AG10803 (cell line): ENCODE measurements at regions not wholly inside any gene's neighbourhood (a gene's known extent, or its start where the extent isn't known, plus 50 kb on each side); places are given as distances from the start of the nearest gene placed in this dataset.

Experiments used
- DNase-seq: peaks from one replicate; pipeline ENCODE4 v3.0.0; 2010; ENCODE audit warnings: low read depth
- H3K4me3 ChIP-seq: 2 replicates; pipeline ENCODE4 v1.5.1; 2011; ENCODE audit warnings: mild to moderate bottlenecking, low read length, control low read depth
- CTCF ChIP-seq: conservative IDR thresholded peaks from 2 replicates; pipeline ENCODE4 v1.5.1; 2011; ENCODE audit warnings: mild to moderate bottlenecking, low read length, control low read depth, inconsistent platforms

DNA sequence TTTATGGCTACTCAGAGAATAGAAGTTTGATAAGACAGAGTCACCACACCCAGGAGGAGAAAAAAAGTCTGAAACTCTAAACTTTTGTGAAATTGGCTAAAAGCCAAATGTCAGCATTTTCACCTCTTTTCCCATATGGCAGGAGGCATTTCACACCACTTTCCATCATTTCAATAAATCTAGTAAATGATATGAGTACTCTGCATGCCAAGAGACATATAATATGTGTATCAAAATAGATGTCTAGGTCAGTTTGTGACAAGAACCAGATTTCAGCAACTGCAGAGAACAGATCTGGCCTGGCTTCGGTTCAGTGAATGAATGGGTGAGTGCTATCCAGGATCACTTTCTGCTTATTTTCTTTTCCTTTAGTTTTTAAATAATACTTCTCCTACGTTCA is 470.8 kb downstream of the ENC1 start:
- DNase-seq: no peak
- H3K4me3 ChIP-seq: no peak overlapping the region
- TF ChIP-seq CTCF: no peak

GRCh38 chr5:74167930-74168315 is 472.6 kb downstream of the ENC1 start:
- no peak for DNase-seq
- TF ChIP-seq CTCF: no peak
- H3K4me3 ChIP-seq: no peak overlapping the region

- DNase-seq: peak; percentile 63
- no peak overlapping the region for H3K4me3 ChIP-seq
- no peak for TF ChIP-seq CTCF
Measured at GRCh38 chr5:74167206-74167929, 473.2 kb downstream of the ENC1 start.

DNA sequence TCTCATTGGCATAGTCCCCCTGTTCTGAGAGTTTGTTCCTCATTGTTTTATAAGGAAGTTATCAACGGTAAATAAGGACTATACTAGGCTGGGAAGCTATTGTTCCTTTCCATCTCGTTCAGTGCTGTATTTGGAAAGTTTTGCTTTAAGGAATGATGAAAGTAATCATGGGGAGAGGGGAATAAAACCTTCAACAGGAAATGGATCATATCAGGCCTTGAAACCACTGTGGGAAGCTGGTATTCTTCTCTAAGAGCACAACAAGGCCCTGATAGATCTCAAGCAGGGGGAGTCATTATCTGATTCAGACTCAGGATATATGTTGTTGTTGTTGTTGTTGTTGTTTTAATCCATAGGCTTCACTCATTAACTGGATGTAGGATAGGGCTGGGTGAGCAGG is 474.5 kb downstream of the ENC1 start:
- H3K4me3 ChIP-seq: no peak overlapping the region
- TF ChIP-seq CTCF: no peak
- peak; percentile 27 for DNase-seq

DNA sequence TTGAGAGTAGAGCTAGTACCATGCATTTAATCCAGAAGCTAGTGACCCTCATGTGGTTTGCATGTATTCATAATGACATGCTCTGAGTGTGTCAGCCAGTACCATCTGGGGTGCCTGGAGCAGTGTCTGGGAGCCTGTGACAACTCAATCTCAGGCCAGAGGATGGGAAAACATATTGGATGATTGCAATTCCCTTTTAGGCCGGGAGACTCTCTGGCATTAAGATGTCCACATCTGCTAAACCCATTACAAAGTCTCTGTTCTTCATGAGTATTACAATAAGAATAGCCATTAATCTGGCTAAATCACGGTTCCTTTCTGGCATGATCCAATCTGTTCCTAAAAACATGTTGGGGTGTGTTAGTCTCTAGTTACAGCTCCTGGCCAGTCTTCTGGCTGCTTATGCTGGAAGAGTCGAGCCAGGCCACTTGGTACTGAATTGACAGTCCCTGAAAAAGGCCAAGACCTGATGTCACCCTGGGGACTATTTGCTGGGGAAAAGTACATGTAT is 475.7 kb downstream of the ENC1 start:
- TF ChIP-seq CTCF: no peak
- peak; percentile 34 for DNase-seq
- no peak overlapping the region for H3K4me3 ChIP-seq

DNA sequence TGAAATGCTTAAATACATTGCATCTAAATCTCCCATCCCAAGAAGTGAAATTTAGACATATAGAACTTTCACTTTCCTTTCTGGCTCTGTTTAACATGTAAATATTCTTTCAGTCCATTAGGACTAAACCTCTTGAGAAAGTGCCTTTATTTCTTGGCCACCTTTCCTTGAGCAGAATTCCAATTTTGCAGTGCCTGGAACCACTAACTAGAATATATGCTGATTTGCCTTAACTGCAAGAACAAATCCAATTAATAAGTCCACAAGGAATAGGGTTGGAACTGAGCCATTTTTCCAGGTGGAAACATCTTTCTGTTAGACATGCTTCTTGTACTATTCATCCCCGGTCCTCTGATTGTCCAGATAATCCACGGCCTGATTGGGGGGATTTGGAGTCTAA is 478.0 kb downstream of the ENC1 start:
- no peak for DNase-seq
- no peak overlapping the region for H3K4me3 ChIP-seq
- no peak for TF ChIP-seq CTCF

DNA sequence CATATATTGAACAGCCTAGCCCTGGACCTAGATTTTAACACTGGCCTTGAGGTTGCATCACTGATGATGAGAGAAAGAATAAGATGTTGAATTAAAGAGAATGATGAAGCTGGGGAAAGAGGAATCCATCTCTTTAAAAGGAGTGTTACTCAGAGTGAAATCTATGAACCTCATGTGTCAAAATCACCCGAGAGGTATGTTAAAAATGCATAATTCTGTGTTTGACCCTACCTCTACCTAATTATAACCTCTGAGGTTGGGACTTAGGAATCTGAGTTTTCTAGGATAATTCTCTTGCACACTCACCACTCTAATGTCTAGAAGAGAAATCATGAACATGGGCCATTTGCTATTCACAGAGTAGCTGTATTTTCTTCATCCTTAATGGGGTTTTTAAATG is 479.4 kb downstream of the ENC1 start:
- no peak overlapping the region for H3K4me3 ChIP-seq
- no peak for TF ChIP-seq CTCF
- DNase-seq: peak; percentile 54
